ENCODE measurements at regions not wholly inside any gene's neighbourhood (a gene's known extent, or its start where the extent isn't known, plus 50 kb on each side); places are given as distances from the start of the nearest gene placed in this dataset.

- TF ChIP-seq, protein P1, sequence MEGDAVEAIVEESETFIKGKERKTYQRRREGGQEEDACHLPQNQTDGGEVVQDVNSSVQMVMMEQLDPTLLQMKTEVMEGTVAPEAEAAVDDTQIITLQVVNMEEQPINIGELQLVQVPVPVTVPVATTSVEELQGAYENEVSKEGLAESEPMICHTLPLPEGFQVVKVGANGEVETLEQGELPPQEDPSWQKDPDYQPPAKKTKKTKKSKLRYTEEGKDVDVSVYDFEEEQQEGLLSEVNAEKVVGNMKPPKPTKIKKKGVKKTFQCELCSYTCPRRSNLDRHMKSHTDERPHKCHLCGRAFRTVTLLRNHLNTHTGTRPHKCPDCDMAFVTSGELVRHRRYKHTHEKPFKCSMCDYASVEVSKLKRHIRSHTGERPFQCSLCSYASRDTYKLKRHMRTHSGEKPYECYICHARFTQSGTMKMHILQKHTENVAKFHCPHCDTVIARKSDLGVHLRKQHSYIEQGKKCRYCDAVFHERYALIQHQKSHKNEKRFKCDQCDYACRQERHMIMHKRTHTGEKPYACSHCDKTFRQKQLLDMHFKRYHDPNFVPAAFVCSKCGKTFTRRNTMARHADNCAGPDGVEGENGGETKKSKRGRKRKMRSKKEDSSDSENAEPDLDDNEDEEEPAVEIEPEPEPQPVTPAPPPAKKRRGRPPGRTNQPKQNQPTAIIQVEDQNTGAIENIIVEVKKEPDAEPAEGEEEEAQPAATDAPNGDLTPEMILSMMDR (IDR thresholded peaks at IDR 0.05) = no peak
- no peak for TF ChIP-seq POLR2AphosphoS5 (IDR thresholded peaks at IDR 0.05)
- TF ChIP-seq EP300 (IDR thresholded peaks at IDR 0.05; ENCODE audit: low read depth) = no peak
- TF ChIP-seq POLR2A (IDR thresholded peaks at IDR 0.05) = no peak
Observed at GRCh38 chr4:18754180-18754579, 732.6 kb upstream of the LCORL start.

All from transverse colon (tissue), 4 donors.